Nephron (organoid): ENCODE measurements at regions not wholly inside any gene's neighbourhood (a gene's known extent, or its start where the extent isn't known, plus 50 kb on each side); places are given as distances from the start of the nearest gene placed in this dataset.

ENCODE experiments used
- H3K27ac Mint-ChIP-seq, 3 experiments: 2 replicates each; pipeline ENCODE4 v1.8.0; 2020; ENCODE audit warnings: mixed read lengths in 3 of 3, mild to moderate bottlenecking in 2 of 3, moderate library complexity in 1 of 3
- H3K27me3 Mint-ChIP-seq: 2 replicates; pipeline ENCODE4 v1.8.0; 2021; ENCODE audit warnings: low read depth, mild to moderate bottlenecking, moderate library complexity, mixed read lengths
- H3K36me3 Mint-ChIP-seq: 2 replicates; pipeline ENCODE4 v1.8.0; 2020; ENCODE audit warnings: low read depth, mixed read lengths
- H3K4me1 Mint-ChIP-seq: 2 replicates; pipeline ENCODE4 v1.8.0; 2020; ENCODE audit warnings: mixed read lengths
- H3K4me3 Mint-ChIP-seq, 3 experiments: 2 replicates each; pipeline ENCODE4 v1.8.0; 2020; ENCODE audit warnings: mild to moderate bottlenecking in 3 of 3, mixed read lengths in 3 of 3, moderate library complexity in 2 of 3
- H3K9me3 Mint-ChIP-seq: 2 replicates; pipeline ENCODE4 v1.8.0; 2020; ENCODE audit warnings: mixed read lengths
- TF ChIP-seq, protein P1 (sequence below), 3 experiments: fragments of 200-600 bp; sonication (generic); IDR thresholded peaks; one replicate each; pipeline ENCODE4 v1.5.0; 2021; ENCODE audit warnings: antibody characterized with exemption in 3 of 3; ENCODE audit not compliant: unreplicated experiment in 3 of 3

DNA sequence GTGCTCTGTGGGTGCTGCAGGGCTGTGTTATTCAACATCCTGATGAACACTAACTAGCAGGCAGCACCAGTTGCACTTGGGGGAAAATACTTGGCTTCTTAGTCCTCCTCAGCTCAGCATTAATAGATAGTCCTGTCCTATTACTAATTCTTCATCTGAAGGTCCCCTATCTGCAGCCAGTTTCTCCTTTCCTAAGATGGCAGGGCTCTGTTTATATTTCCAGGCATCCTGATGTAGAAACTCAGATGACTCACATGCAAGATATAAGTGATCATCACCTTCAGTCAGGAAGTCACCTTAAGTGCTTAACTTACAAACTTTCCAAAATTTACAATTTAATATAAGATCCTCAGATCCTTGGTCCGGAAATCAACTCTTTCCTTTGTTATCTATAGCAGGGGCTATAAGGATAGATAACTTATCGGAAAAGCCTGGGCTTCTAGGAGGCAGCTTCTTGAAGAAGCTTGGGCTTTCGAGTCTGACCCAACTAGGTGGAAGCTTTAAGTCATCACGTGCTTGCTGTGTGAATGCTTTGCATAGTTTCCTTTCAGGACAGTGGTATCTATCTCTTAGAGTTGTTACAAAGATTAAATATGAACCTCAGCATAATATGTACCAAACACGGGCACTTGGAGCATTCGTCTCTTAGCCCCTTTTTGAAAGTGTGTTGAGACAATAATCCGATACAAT lies 181.0 kb upstream of the GRIP1 start:
- Mint-ChIP-seq H3K36me3 (no peaks in the 10 kb centered on the region), H3K27me3 (no peaks in the 10 kb centered on the region), H3K4me1 (peaks cover 12% of the 10 kb centered on the region), H3K27ac (no peak overlapping the region), H3K9me3 (no peaks in the 10 kb centered on the region), H3K4me3 (no peak overlapping the region)
- TF ChIP-seq, protein P1, sequence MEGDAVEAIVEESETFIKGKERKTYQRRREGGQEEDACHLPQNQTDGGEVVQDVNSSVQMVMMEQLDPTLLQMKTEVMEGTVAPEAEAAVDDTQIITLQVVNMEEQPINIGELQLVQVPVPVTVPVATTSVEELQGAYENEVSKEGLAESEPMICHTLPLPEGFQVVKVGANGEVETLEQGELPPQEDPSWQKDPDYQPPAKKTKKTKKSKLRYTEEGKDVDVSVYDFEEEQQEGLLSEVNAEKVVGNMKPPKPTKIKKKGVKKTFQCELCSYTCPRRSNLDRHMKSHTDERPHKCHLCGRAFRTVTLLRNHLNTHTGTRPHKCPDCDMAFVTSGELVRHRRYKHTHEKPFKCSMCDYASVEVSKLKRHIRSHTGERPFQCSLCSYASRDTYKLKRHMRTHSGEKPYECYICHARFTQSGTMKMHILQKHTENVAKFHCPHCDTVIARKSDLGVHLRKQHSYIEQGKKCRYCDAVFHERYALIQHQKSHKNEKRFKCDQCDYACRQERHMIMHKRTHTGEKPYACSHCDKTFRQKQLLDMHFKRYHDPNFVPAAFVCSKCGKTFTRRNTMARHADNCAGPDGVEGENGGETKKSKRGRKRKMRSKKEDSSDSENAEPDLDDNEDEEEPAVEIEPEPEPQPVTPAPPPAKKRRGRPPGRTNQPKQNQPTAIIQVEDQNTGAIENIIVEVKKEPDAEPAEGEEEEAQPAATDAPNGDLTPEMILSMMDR (IDR thresholded peaks at IDR 0.05; ENCODE audit: unreplicated experiment in 3 of 3) = no peak

DNA sequence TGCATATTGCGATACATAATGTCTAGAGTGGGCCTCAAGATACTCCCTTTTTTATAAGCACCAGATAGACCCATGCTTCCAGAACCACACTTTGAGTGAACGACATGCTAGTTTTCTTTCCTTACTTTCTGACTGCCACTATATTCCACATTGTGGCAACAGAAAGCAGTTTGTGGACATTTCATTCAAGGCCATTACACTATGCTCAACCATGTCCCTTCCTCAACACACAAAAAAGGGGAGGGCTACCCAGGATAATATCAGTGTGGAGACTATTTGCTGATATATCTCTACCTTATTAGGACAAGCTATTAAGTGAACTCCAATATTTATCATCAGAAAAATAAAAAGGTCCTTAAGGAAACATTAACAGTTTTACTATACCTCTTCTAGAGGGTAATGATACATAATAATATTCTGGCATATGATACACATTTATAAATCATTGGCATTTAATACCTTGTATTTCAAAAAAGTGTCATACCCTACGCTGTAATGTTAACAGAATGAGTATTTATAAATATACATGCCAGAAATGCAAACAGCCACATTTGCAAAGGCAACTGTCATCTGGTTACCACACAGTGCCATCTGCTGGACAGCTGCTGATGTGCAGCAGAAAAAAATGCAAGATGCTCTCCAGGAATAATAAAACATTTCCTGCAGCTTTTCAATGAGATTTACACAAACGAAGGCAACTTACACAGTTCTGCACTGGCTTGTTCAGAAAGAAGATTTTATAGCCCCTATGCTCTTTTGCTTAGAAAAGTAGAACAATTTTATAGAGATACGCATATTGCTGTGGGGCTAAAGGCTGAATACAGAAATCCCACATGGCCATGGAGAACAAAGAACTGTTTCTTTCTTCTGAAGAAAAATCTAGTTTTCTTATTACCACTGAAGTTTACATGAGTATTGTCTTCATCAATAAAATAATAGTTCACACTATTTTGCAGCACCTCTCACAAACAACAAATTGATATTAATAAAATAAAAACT lies 182.2 kb upstream of the GRIP1 start:
- peak overlapping the region; percentile 22 to 71 (median 55) for H3K27ac Mint-ChIP-seq
- no peak overlapping the region for H3K4me3 Mint-ChIP-seq
- H3K36me3 Mint-ChIP-seq = no peaks in the 10 kb centered on the region
- TF ChIP-seq, protein P1 (IDR thresholded peaks at IDR 0.05; ENCODE audit: unreplicated experiment in 3 of 3) = peak; percentile 91 to 95 (median 93)
- H3K9me3 Mint-ChIP-seq = no peaks in the 10 kb centered on the region
- no peaks in the 10 kb centered on the region for H3K27me3 Mint-ChIP-seq
- peaks cover 12% of the 10 kb centered on the region for H3K4me1 Mint-ChIP-seq

DNA sequence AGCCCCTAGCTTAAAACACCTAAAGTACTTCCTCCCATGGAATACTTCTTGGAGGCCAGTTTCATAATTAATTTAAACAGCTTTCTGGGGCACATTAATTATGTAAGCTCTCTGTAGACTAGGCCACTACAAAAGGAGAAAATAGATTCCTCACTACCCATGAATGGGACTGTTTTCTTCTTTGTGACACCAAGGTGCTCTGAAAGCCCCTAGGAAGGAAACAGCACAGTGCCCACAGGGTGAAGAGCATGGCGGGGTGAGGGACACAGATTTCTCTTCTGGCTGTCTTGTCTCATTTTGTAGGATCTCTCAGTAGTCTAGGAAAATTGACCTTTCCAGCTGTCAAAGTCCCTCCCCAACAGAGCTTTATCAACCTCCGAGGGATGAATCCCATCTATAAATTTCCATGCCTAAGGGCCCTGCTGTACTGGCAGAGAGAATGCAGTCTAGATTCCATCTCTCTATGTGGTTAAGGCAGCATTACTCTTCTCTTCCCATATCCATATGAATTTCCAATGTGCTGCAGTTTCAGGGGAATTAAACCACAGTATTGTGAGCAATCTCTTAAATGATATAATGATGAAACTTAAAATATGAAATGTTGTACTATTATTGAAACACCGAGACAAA lies 183.6 kb upstream of the GRIP1 start:
- TF ChIP-seq, protein P1 (IDR thresholded peaks at IDR 0.05; ENCODE audit: unreplicated experiment in 3 of 3) = no peak
- Mint-ChIP-seq H3K27me3 (no peaks in the 10 kb centered on the region), H3K9me3 (no peaks in the 10 kb centered on the region), H3K27ac (peak overlapping the region in 2 of 3 experiments; percentile 11 to 17), H3K4me1 (peaks cover 12% of the 10 kb centered on the region), H3K36me3 (no peaks in the 10 kb centered on the region), H3K4me3 (no peak overlapping the region)

DNA sequence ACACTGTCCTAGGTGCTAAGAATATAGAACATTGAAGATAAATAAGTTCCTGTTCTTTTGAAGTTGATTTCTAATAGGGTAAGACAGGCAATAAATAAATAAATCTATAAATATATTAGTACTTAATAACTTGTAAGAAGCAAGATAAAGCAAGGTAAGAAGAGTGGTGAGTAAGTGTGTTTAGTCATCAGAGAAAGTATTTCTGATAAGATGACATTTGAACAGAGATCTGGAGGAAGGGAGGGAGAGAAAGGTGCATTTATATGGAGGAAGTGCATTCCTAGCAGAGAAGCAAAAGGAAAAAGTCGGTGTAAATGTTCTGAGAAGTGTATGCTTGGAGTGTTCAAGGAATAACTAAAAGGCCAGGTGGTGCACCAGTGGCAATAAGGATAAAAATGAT lies 184.4 kb upstream of the GRIP1 start:
- H3K27me3 Mint-ChIP-seq = no peaks in the 10 kb centered on the region
- H3K4me1 Mint-ChIP-seq = peaks cover 12% of the 10 kb centered on the region
- H3K36me3 Mint-ChIP-seq = no peaks in the 10 kb centered on the region
- no peaks in the 10 kb centered on the region for H3K9me3 Mint-ChIP-seq
- TF ChIP-seq, protein P1 (IDR thresholded peaks at IDR 0.05; ENCODE audit: unreplicated experiment in 3 of 3) = no peak
- no peak overlapping the region for H3K4me3 Mint-ChIP-seq
- no peak overlapping the region for H3K27ac Mint-ChIP-seq

DNA sequence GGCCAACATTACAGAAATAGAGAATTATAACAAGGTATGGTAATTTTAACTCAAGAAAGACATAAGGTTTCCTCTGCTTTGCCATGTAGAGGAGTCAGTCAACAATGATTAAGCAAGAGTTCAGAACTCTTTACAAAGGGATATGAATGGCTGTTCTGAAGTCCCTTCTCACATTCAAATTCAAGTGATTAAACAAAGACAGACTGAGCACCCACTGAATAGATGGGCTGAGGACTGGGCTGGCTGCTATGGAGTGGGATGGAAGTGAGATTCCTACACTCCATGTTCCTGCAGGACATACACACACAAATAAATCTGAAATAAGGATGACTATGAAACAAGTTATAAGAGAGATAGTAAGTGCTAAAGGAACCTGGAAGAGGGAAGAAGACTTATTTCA lies 199.0 kb upstream of the GRIP1 start:
- Mint-ChIP-seq H3K36me3 (no peaks in the 10 kb centered on the region), H3K27me3 (no peaks in the 10 kb centered on the region), H3K4me1 (peaks cover 6% of the 10 kb centered on the region), H3K9me3 (no peaks in the 10 kb centered on the region), H3K4me3 (no peak overlapping the region), H3K27ac (no peak overlapping the region)
- TF ChIP-seq, protein P1 (IDR thresholded peaks at IDR 0.05; ENCODE audit: unreplicated experiment in 3 of 3) = no peak
